Endometrium (tissue), 2 donors: ENCODE measurements at regions not wholly inside any gene's neighbourhood (a gene's known extent, or its start where the extent isn't known, plus 50 kb on each side); places are given as distances from the start of the nearest gene placed in this dataset.

Experiments used
- FAIRE-seq: peaks from 2 replicates; lab custom pipeline; 2012; peaks lifted over from hg19 to GRCh38; lab: Jason Lieb, UNC
- donor health status: control.
- donor health status: control.

DNA sequence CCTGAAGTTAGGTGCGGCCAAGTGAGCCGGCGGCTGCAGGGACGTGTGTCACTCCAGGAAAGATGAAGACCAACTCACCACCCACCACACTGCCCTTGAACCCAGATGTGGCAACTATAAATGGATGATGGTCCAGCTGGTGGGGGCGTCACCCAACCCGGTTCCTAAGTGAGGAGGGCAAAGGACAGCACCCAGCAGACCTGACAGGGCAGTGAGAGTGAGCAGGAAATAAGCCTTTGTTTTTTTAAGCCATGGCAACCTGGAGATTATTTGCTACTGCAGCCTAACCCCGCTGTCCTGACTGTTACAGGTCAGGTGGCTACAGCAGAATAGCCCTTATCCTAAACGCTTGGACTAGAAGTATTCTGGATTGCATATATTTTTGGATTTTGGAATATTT, 228.9 kb downstream of the CTTN start:
- FAIRE-seq = no peak

DNA sequence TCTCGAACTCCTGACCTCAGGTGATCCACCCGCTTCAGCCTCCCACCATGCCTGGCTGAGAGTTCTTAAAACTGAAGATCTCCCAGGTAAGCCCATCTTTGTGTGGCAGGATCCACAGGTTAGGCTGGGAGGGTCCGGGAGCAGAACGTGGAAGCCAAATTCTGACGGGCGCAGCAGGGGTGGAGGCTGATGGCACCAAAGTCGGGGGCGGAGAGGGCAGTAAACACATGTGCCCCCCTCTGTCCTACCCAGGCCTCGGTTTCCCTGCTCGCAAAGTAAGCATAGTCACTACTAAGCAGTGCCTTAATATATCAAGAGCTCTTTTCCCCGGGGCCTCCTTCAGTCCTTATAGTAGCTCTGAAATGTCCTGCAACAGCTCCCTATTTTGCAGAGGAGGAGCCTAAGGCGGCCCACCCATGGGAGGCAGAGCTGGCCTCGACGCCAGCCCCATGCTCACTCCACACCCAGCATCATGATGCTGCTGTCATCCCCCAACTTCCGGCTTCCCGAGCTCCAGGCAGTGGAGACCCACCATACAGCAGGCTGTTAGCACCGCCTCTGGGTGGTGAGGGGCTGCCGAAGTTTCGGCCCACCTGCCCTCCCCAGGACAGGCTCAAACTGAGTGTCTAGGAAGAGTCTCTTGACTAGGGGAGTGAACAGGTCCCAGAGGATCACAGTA, 230.0 kb downstream of the CTTN start:
- no peak for FAIRE-seq

DNA sequence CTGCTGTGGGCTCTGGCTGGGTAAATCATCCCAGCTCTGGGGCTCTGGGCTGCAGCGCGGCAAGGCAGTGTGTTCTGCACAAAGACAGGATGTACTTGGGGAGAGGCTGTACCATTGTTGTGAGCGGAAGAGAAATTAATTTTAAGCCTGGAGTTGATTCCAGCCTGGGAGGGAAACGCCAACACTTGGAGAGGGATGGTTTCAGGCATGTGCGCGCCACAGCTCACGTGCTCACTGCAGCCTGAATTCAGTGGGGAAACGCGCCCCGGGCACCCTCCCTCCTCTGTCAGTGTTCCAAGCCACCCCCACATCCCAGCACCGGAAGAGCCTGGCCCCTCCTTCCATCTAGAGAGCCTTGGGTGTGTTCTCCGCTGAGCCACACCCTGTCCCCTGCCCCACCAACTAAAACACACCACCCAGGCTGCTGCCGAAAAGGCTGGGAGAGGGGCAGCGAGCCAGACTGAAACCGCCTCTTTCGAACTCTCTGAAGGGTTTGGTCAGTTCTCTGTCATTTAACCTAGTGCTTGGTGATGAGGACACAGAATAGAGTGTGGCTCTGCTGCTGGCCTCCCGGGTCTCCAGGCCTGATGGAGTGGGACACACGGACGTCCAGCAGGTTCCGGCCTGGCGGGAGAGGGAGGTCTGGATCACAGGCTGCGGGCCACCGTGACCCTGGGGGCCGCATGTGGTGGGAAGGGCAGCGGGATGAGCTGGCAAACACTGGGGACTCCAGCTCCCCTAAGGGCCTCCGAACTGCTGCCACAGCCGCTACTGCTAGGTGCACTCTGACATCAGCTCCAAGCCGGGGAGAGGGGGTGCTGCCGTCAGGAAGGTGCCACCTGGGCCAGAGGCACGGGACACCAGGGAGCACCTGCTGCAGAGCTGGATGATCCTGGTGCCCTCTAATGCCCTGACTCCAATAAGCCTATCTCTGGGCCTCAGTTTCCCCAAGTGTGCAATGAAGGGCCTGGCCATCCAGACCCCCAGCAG, 230.8 kb downstream of the CTTN start:
- peak; percentile 55 for FAIRE-seq

DNA sequence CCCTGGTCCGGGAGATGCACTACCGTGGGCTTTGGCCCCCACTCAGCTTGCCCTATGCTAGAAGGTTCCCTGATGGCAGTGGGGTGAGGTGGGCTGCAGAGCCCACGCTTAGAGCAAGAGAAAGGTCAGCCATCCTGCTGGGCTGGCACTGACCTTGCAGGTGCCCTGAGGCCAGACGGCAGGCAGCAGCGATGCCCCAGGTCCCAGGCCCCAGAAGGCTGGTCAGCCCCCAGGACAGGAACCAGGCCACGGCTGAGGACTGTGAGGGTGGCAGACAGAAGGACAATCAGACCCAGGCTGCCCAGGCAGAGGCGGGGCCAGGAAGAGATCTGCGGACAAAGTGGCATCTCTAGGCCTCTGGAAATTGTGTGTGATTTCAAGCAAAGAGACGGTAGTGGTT, 231.7 kb downstream of the CTTN start:
- no peak for FAIRE-seq

DNA sequence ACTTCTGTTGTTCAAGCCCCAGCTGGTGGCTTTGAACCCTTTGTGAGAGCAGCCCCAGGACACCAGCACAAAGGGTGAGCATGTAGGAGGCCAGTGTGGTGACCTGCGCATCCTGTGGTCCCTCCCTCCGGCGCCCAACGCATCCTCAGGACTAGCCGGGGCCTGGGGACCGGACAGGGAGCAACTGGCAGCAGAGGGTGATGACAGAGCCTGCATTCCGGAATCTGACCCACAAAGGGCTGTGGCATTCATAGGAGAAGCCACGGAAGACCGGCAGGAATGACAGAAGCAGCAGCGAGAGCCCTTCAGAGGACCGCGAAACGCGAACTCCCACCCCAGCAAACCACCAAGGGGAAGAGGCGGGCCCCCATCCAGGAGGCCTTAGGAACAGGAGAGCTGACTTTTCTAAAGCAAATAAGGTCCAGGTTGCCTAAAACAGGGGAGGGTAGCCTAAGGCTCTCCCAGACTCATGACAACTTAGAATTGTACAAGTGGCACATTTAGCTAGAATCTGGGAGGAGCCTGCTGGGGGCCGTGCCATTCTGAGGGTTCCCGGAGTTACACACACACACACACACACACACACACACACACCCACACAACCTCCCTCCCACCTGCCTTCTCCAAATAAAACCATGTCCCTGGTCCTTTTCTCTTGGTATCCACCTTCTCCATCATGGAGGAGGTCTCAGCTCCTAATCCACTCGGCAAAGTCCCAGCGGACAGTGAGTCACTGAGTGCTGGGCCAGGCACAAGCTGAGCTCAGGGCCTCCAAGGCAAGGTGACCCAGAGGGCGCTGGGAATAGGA, 232.7 kb downstream of the CTTN start:
- no peak for FAIRE-seq

DNA sequence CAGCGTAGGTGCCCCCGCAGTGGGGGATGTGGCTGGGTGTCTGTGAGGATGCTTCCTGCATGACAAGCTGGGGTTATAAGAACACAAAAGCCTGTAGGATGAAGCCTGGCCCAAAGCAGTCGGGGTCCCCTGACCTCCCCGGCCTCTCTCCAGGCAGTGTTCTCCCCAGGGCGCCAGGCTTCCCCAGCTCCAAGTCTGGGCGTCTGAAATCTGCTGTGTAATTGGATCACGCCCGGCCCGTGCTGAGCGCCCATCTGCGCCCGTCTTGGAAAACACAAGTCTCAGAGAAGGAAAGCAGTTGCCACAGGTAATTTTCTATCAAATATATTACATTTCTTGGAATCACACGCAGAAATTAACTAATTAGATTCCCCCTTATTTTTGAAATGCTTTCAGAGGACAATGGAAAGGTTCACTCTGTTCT, 233.3 kb downstream of the CTTN start:
- FAIRE-seq = no peak

DNA sequence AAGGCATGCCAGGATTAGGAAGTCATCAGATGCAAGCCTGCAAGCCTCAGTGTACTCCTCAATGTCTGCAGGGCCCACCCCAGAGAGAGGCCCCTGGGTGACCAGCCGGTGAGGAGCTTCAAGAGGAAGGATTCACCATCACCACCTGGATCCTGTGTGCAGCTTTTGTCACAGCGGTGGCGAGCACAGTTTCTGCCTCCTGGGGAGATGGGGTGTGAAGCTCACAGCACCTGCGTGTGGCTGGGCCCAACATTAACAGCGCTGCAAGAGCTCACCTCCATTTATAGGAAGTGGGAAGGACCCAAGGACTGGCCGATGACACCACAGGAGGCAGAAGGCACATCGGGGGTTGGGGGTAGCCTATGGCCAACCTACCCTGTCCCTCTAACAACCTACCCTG, 235.3 kb downstream of the CTTN start:
- FAIRE-seq = no peak

DNA sequence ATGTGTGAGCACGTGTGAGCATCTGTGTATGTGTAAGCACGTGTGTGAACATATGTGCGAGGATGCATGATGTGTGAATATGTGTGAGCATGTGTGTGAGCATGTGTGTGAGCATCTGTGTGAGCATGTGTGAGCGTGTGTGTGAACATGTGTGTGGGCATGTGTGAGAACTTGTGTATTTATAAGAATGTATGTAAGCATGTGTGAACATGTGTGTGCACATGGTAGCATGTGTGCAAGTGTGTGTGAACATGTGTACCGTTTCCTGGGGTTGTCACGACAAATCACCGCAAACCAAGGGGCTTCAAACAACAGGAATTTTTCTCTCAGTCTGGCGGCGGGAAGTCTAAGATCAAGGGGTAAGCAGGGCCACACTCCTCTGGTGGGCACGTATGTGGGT, 238.3 kb downstream of the CTTN start:
- FAIRE-seq = no peak

DNA sequence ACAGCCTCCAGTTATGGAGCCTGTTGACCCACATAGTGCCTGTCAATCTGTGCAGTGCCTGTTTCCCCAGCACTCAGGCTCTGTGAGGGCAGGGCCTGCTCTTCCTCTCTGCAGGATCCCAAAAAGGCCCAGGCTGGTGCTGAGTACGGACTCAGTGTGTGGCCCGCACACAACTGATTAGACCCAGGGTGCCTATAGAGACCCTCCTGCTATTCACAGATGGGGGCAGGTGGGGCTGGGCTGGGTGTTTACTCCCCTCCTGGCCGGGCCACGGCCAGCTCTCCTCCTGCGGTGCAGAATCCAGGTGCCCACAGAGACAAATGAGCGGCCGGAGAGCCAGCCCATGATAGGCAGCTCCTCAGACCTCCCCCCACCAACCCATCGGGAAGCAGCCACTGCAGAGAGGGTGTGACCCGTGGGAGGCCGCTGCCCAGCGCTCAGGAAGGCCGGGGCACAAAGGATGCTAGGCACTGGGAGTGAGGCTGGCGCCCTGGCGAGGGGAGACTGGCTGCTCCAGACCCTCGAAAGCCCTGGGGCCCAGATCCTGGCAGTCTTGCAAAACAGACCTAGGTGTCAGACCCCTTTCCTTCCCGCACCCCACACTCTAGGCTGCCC, 239.0 kb downstream of the CTTN start:
- no peak for FAIRE-seq

DNA sequence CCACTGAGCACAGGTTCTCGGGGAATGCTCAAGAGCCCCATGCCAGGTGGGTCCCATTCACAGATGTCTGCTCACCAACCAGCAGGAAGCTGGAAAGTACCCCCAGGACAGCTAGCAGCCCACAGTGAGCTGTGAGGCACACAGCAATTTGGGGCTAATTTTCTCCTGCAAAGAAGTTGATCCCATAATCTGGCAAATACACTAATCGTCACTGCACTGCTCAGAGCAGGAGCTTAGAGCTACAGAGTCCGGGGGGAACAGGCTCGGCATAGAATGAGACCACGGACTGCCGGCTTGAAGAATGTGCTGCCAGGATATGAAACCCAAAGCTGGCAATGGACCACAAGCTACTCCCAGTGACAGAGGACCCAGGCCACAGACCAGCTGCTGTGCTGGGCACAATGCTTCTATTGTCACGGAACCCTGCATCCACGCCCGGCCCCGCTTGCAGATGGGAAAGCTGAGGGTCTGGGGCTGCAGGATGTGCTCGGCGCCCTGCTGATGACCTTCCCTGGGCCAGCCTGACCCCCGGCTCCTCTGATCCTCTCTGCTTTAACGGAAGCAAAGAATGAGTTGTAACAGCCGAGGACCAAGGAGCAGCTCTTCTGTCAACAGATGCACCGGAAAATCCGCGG, 239.7 kb downstream of the CTTN start:
- FAIRE-seq = no peak

DNA sequence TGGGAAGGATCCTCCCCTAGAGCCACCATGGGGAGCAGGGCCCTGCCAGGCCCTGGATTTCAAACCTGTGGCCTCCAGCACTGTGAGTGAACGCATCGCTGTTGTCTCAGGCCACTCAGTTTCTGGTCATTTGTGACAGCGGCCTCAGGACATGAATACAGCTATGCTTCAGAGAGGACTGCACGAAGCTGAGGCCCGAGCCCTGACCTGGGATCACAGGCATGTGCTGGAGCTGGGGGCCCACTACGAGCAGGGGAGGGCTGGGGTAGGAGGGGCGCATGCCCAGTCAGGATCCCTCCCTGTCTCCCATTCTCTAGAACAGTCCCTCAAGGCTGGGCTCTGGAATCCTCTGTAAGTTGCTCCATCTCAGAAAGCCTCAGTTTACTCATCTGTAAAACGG, 242.1 kb downstream of the CTTN start:
- no peak for FAIRE-seq

DNA sequence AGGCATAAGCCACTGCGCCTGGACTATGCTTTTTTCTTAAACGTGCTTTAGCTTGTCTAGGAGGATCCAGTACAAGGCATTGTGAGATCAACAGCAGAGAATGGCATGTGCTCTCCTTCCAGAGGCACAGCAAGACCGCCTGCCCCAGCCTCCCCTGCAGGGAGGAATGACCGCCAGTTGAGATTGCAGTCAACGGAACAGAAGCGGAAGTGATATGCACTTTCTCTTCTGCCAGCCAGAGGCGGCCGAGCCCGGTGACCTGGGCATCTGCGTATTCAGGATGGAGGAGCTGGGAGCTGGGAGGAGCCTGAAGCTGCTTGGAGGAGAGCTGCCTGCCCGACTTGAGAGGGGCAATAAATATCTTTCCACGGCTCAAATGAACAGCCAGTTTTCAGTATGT, 243.0 kb downstream of the CTTN start:
- FAIRE-seq = no peak

DNA sequence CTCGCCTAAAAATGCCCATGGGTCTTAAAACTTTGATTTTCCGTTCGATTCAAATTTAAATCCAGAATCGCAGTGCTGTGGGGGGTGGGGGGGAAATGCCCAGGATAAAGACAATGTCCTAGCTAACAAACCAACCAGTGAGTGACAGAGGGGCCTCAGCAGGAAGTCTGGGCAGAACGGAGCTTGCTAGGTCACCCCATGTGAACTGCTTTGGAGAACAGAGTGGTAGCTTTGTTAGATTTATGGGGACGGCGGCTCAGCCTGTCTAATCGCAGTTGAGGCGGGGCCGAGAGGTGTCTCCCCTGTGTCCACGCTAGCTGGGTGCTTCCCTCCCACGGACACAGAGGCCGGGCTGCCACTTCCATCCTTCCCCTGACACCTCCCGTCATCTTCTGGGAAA, 243.9 kb downstream of the CTTN start:
- FAIRE-seq = no peak

DNA sequence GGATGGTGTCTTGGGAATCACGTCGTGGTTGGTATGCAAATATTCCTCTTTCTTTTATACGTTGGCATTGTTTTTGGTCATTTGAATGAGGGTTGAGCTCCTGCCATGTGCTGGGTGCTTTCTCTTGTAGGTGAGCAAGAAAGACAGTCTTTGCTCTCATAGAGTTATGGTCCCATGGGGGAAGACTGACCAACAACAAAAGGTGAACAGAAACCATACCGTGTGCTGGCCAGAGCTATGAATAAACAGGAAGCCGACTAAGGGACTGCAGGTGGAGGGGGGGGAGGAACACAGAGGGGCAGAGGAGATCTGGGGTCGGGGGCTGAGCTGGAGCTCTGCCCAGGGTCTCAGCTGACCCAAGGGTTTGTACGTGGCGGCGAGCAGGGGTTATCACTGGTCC, 245.3 kb downstream of the CTTN start:
- FAIRE-seq = no peak

DNA sequence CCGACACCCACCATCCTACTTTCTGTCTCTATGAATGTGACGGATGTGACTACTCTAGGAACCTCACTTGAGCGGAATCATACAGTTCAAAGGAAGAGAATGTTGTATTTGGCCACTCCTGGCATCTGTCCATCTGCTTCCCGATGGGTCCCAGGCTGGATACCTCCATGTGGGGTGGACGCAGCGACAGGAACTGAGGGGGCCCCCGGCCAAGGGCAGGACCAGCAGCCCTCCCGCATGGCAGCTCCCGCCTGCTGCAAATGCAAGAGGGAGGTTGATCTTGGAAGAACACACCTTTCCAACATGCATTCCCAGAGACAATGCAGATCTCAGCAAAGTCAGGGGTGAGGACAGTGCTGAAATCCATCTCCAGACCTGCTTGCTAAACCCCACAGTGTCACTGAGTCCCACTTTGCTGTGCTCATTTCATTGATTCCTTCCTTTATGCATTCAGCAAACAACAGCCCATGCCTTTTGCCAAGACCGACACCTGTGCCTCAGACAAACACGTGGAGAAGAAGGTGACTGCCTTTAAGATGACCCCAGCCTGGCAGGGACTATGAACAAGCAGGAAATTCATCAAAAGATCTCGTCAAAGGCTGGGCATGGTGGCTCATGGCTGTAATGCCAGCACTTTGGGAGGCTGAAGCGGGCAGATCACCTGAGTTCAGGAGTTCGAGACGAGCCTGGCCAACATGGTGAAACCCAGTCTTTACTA, 246.2 kb downstream of the CTTN start:
- FAIRE-seq = no peak

DNA sequence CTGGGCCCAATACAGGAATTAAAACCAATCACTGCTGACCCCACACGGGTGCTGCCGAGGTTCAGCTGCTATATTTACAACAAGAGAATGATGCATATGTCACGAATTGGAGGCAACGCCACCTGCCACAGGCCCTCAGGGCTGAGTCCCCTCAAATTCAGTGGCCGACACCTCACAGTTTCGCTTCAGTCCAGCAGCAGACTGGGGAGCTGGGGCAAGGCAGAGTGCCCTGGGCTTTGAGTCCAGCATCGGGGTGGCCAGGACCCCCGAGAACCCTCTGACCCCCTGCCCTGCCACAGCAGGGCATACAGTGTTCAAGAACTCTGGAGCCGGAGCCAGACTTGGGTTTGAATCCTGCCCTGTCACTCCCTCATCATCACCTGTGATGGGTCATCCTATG, 247.2 kb downstream of the CTTN start:
- no peak for FAIRE-seq

DNA sequence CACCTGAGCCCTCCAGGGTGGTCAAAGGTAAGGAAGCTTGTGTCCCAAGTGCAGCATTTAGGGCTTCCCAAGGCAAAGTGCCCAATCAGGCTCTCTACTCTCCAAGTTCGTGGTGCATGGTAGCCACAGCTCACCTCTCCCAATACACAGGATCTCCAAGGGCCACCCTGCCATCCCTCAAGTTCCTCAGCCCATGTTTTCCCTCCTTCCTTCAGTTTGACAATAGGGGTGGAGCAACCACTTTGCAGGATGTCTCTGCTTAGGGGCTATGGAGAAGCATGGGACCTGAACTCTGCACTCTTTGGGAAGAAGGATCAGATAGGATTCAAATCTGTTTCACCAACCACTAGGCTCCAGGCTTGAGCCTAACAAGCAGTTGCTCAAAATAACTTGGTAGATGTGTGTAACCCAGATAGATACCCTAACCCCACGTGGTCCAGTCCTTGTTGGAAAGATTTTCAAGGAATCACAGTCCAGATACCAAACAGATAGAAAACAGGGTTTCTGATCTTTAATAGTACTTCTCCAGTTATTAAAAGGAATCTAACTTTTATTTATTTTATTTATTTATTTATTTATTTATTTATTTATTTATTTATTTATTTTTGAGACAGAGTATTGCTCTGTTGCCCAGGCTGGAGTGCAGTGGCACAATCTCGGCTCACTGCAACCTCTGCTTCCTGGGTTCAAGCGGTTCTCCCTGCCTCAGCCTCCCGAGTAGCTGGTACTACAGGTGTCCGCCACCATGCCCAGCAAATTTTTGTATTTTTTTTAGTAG, 248.1 kb downstream of the CTTN start:
- no peak for FAIRE-seq

DNA sequence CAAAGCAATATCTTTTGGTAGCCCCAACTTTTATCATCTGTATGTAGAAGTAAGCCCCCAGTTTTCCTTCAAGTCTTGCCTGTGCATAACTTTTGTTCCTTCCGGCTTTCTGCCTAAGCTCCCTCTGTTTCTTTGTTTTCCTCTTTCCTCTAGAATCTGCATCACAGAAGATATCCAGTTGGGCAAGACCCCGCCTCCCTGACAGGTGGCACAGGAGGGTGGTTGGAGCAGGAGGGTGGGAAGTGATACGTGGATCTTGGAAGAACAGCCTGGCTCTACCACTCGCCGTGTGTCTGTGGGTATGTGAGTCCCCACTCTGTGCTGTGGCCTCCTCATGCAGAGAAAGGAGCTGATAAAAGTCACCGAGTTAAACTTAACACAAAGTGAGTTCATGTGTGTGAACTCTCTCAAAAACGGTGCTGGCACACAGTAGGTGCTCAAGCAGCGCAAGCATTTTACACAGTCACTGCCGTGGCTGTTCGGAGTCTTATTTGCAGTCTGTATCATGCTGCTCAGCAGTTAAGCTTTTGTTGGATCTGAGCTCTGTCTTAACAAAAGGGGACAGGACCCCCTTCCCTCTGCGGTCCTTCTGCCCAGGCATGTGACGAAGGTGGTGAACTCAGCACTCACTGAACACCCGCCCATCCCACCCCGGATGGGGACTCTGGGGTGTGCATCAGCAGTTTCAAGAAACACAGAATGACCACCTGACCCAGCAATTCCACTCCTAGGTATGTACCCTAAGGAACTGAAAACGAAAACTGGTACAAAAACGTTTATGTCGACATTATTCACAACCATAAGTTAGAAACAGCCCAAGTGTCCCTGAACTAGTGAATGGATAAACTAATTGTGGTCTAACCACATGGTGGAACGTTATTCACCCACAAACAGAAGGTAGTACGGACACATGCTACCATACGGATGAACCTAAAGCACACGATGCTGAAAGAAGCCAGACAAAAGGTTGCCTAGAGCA, 249.1 kb downstream of the CTTN start:
- FAIRE-seq = no peak
